ENCODE measurements at regions not wholly inside any gene's neighbourhood (a gene's known extent, or its start where the extent isn't known, plus 50 kb on each side); places are given as distances from the start of the nearest gene placed in this dataset.

GRCh38 chr5:57932761-57933160, 450.1 kb upstream of the ACTBL2 start:
- ChIA-PET CTCF (no interaction called here), POLR2A (no interaction called here)
- TF ChIP-seq SIN3A (IDR thresholded peaks at IDR 0.05; ENCODE audit: borderline replicate concordance, insufficient read depth, low read depth, low read length) (no peak), REST (IDR thresholded peaks at IDR 0.05; ENCODE audit: insufficient read depth in 1 of 2, low read depth in 2 of 2, low read length in 1 of 2) (no peak), CTCF (IDR thresholded peaks at IDR 0.05) (no peak), TCF7L2 (IDR thresholded peaks at IDR 0.05; ENCODE audit: low read depth, low read length) (no peak), POLR2AphosphoS5 (IDR thresholded peaks at IDR 0.05; ENCODE audit: low read depth, low read length) (no peak)
- BruUV-seq (replicated peaks), result no TSS peak
- intact Hi-C loops (cut with micrococcal nuclease; ENCODE audit: unreplicated experiment), result no loop called here
- ATAC-seq, result no peak
- Histone ChIP-seq H3K9me3 (ENCODE audit: control insufficient read depth, insufficient read depth, low read depth, low read length) (no peaks in the 10 kb centered on the region), H3K4me1 (ENCODE audit: control insufficient read depth, insufficient read depth, low read length) (no peaks in the 10 kb centered on the region), H3K27me3 (ENCODE audit: control insufficient read depth, insufficient read depth, low read length) (no peaks in the 10 kb centered on the region), H3K36me3 (ENCODE audit: control insufficient read depth, insufficient read depth, low read length) (no peaks in the 10 kb centered on the region), H3K4me3 (ENCODE audit: low read depth in 2 of 2, low read length in 2 of 2) (no peak overlapping the region), H3K27ac (ENCODE audit: low read length) (no peak overlapping the region)
- in situ Hi-C loops (cut with HindIII; ENCODE audit: low pct_unique_long_range_greater_than_20kb, low sequenced_read_pairs), result no loop called here
- DNase-seq (ENCODE audit: low read depth, low spot score), result no peak

- Histone ChIP-seq H3K27me3 (ENCODE audit: control insufficient read depth, insufficient read depth, low read length) (no peaks in the 10 kb centered on the region), H3K9me3 (ENCODE audit: control insufficient read depth, insufficient read depth, low read depth, low read length) (no peaks in the 10 kb centered on the region), H3K4me3 (ENCODE audit: low read depth in 2 of 2, low read length in 2 of 2) (no peak overlapping the region), H3K27ac (ENCODE audit: low read length) (no peak overlapping the region), H3K36me3 (ENCODE audit: control insufficient read depth, insufficient read depth, low read length) (no peaks in the 10 kb centered on the region), H3K4me1 (ENCODE audit: control insufficient read depth, insufficient read depth, low read length) (no peaks in the 10 kb centered on the region)
- intact Hi-C loops (cut with micrococcal nuclease; ENCODE audit: unreplicated experiment) (no loop called here), in situ Hi-C loops (cut with HindIII; ENCODE audit: low pct_unique_long_range_greater_than_20kb, low sequenced_read_pairs) (no loop called here)
- DNase-seq (ENCODE audit: low read depth, low spot score) (no peak), ATAC-seq (no peak)
- ChIA-PET POLR2A (no interaction called here), CTCF (no interaction called here)
- TF ChIP-seq POLR2AphosphoS5 (IDR thresholded peaks at IDR 0.05; ENCODE audit: low read depth, low read length) (no peak), CTCF (IDR thresholded peaks at IDR 0.05) (no peak), REST (IDR thresholded peaks at IDR 0.05; ENCODE audit: insufficient read depth in 1 of 2, low read depth in 2 of 2, low read length in 1 of 2) (no peak), SIN3A (IDR thresholded peaks at IDR 0.05; ENCODE audit: borderline replicate concordance, insufficient read depth, low read depth, low read length) (no peak), TCF7L2 (IDR thresholded peaks at IDR 0.05; ENCODE audit: low read depth, low read length) (no peak)
- BruUV-seq (replicated peaks), result no TSS peak
Observed at GRCh38 chr5:57931807-57932206, 449.2 kb upstream of the ACTBL2 start.

Measured in Panc1 (cell line).